HT-29 (cell line): ENCODE measurements at regions not wholly inside any gene's neighbourhood (a gene's known extent, or its start where the extent isn't known, plus 50 kb on each side); places are given as distances from the start of the nearest gene placed in this dataset.

Source experiments
- DNase-seq: peaks from one replicate; pipeline ENCODE4 v3.0.0-alpha.2; 2015; ENCODE audit warnings: low spot score

GRCh38 chr2:831225-831536 is 119.5 kb upstream of the SNTG2 start:
- no peak for DNase-seq

GRCh38 chr2:830419-831224 is 120.0 kb upstream of the SNTG2 start:
- no peak for DNase-seq

- DNase-seq: no peak
These were observed 121.6 kb upstream of the SNTG2 start for GRCh38 chr2:829047-829446.

GRCh38 chr2:824954-825353 is 125.7 kb upstream of the SNTG2 start:
- no peak for DNase-seq

GRCh38 chr2:824524-824923 is 126.1 kb upstream of the SNTG2 start:
- DNase-seq: no peak

- DNase-seq: no peak
These were observed 129.1 kb upstream of the SNTG2 start for GRCh38 chr2:821546-821945.

- DNase-seq: no peak
These were observed 131.0 kb upstream of the SNTG2 start for GRCh38 chr2:819601-820000.

- no peak for DNase-seq
These were observed 131.5 kb upstream of the SNTG2 start for GRCh38 chr2:819121-819520.

- DNase-seq: no peak
These were observed 133.2 kb upstream of the SNTG2 start for GRCh38 chr2:817336-818015.

GRCh38 chr2:816278-816677 is 134.4 kb upstream of the SNTG2 start:
- no peak for DNase-seq

GRCh38 chr2:810397-810796 is 133.2 kb upstream of the TMEM18 start:
- no peak for DNase-seq

- DNase-seq: no peak
These were observed 130.1 kb upstream of the TMEM18 start for GRCh38 chr2:807300-807699.

GRCh38 chr2:805664-806063 is 128.5 kb upstream of the TMEM18 start:
- no peak for DNase-seq

- DNase-seq: no peak
These were observed 120.8 kb upstream of the TMEM18 start for GRCh38 chr2:797993-798392.

GRCh38 chr2:797556-797955 is 120.3 kb upstream of the TMEM18 start:
- no peak for DNase-seq

GRCh38 chr2:796141-796985 is 119.2 kb upstream of the TMEM18 start:
- no peak for DNase-seq

- DNase-seq: no peak
These were observed 118.4 kb upstream of the TMEM18 start for GRCh38 chr2:795531-796041.

- DNase-seq: no peak
These were observed 117.5 kb upstream of the TMEM18 start for GRCh38 chr2:794554-795241.

GRCh38 chr2:793236-793635 is 116.0 kb upstream of the TMEM18 start:
- no peak for DNase-seq

- no peak for DNase-seq
These were observed 115.5 kb upstream of the TMEM18 start for GRCh38 chr2:792687-793086.

- no peak for DNase-seq
These were observed 113.5 kb upstream of the TMEM18 start for GRCh38 chr2:790634-791245.
